Tibial nerve (tissue), 4 donors: ENCODE measurements at regions not wholly inside any gene's neighbourhood (a gene's known extent, or its start where the extent isn't known, plus 50 kb on each side); places are given as distances from the start of the nearest gene placed in this dataset.

ENCODE experiments used
- EP300 ChIP-seq, 2 donors: sonication (generic); formaldehyde crosslinking; IDR thresholded peaks; one replicate each; pipeline ENCODE4 v1.6.1; 2017; ENCODE audit warnings: antibody characterized with exemption in 2 of 2, mild to moderate bottlenecking in 1 of 2
- POLR2A ChIP-seq, 2 donors: fragments of 450-650 bp; IDR thresholded peaks; one replicate each; pipeline ENCODE4 v1.6.1; 2017; ENCODE audit warnings: antibody characterized with exemption in 2 of 2, mild to moderate bottlenecking in 2 of 2, moderate library complexity in 2 of 2
- TF ChIP-seq, protein P1 (sequence below), 5 experiments: fragments of 200-600 bp in 3 of 5; fragments of 450-650 bp in 2 of 5; sonication (generic) in 3 of 5; IDR thresholded peaks; one replicate each; pipeline ENCODE4 v1.5.1; 2016 to 2019; ENCODE audit warnings: antibody characterized with exemption in 5 of 5, mild to moderate bottlenecking in 3 of 5, moderate library complexity in 2 of 5

DNA sequence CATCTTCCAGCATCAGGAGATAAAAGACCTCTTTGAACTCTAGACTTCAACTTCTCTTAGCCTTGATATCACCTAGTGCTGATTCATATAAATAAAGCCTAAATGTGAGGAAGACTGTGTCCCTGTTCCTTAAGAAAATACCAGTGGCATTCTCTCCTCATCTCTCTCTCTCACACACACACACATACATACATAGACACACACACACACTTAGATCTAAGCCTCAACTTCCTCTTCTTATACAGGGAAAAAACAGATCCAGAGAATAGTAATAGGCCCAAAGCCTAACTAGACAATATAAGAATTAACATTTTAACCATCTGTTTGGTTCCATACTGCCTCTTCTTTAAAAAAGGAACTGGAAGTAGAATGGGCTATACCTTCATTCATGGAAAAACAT, 195.3 kb upstream of the NR4A3 start:
- TF ChIP-seq, protein P1, sequence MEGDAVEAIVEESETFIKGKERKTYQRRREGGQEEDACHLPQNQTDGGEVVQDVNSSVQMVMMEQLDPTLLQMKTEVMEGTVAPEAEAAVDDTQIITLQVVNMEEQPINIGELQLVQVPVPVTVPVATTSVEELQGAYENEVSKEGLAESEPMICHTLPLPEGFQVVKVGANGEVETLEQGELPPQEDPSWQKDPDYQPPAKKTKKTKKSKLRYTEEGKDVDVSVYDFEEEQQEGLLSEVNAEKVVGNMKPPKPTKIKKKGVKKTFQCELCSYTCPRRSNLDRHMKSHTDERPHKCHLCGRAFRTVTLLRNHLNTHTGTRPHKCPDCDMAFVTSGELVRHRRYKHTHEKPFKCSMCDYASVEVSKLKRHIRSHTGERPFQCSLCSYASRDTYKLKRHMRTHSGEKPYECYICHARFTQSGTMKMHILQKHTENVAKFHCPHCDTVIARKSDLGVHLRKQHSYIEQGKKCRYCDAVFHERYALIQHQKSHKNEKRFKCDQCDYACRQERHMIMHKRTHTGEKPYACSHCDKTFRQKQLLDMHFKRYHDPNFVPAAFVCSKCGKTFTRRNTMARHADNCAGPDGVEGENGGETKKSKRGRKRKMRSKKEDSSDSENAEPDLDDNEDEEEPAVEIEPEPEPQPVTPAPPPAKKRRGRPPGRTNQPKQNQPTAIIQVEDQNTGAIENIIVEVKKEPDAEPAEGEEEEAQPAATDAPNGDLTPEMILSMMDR (IDR thresholded peaks at IDR 0.05): no peak
- TF ChIP-seq POLR2A (IDR thresholded peaks at IDR 0.05): no peak
- TF ChIP-seq EP300 (IDR thresholded peaks at IDR 0.05): no peak
